Neural crest cell (in vitro differentiated cells): ENCODE measurements at regions not wholly inside any gene's neighbourhood (a gene's known extent, or its start where the extent isn't known, plus 50 kb on each side); places are given as distances from the start of the nearest gene placed in this dataset.
"Not testable (repeated sequence)": the region's sequence is repeated elsewhere in the genome, so short reads cannot be mapped to it uniquely, and the experiment has no call there.

Experiments
- DNase-seq: peaks from one replicate; pipeline ENCODE4 v3.0.0; 2021; ENCODE audit warnings: low read depth, mixed read lengths, low spot score
- H3K27ac Mint-ChIP-seq: one replicate; pipeline ENCODE4 v1.8.0; 2021; ENCODE audit warnings: mild to moderate bottlenecking, mixed read lengths; ENCODE audit not compliant: unreplicated experiment
- H3K27me3 Mint-ChIP-seq: 2 replicates; pipeline ENCODE4 v1.8.0; 2021; ENCODE audit warnings: low read depth, mild to moderate bottlenecking, mixed read lengths
- H3K36me3 Mint-ChIP-seq: 2 replicates; pipeline ENCODE4 v1.8.0; 2021; ENCODE audit warnings: low read depth, mild to moderate bottlenecking, mixed read lengths
- H3K4me1 Mint-ChIP-seq: 2 replicates; pipeline ENCODE4 v1.8.0; 2021; ENCODE audit warnings: mixed read lengths
- H3K4me3 Mint-ChIP-seq: one replicate; pipeline ENCODE4 v1.8.0; 2021; ENCODE audit warnings: mild to moderate bottlenecking, mixed read lengths
- H3K9me3 Mint-ChIP-seq: 2 replicates; pipeline ENCODE4 v1.8.0; 2021; ENCODE audit warnings: mixed read lengths
- TF ChIP-seq, protein P1 (sequence below): fragments of 200-600 bp; sonication (generic); conservative IDR thresholded peaks from 2 replicates; pipeline ENCODE4 v1.5.0; 2021; ENCODE audit warnings: antibody characterized with exemption, mild to moderate bottlenecking

DNA sequence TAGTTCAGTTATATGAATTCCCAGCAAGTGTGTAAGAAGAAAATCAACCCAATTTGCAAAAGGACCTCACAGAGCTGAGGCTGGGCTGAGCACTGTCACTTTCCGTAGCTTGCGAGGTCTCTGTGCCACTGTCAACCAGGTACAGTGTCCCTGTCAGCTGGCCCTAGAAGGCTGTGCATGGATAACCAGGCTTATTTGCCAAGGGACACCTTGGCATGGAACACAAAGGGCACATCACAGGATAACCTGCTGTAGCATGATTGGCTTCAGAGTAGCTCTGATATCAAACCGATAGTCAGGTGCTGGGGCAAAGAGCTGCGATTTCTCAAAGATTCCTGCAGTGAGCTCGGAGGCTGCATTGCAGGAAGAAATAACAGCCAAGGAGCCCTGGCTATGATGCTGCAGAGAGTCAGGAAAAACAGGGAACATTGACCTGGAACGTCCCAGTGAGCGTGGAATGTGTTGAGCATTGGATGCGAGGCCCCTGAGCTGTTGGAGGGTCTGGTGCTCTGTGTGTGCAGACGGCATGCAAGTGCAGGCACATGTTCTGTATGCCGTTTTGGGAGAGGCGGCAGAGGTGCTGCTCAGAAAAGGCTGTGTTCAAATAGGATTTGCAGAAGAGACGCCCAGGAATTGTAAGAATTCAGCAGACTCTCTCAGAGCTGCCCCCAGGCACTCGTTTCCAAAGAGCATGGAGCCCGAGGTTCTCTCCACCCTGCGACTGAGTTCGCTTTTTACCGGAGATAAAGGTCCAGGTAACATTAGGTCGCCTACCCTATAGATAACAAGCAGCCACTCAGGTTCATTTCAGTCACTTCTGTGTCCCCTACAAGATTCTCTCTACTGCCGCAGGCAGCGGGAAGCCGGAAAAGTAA is 213.5 kb upstream of the IRS2 start:
- no peak for DNase-seq
- H3K4me1 Mint-ChIP-seq = no peaks in the 10 kb centered on the region
- TF ChIP-seq, protein P1, sequence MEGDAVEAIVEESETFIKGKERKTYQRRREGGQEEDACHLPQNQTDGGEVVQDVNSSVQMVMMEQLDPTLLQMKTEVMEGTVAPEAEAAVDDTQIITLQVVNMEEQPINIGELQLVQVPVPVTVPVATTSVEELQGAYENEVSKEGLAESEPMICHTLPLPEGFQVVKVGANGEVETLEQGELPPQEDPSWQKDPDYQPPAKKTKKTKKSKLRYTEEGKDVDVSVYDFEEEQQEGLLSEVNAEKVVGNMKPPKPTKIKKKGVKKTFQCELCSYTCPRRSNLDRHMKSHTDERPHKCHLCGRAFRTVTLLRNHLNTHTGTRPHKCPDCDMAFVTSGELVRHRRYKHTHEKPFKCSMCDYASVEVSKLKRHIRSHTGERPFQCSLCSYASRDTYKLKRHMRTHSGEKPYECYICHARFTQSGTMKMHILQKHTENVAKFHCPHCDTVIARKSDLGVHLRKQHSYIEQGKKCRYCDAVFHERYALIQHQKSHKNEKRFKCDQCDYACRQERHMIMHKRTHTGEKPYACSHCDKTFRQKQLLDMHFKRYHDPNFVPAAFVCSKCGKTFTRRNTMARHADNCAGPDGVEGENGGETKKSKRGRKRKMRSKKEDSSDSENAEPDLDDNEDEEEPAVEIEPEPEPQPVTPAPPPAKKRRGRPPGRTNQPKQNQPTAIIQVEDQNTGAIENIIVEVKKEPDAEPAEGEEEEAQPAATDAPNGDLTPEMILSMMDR = no peak
- no peaks in the 10 kb centered on the region for H3K9me3 Mint-ChIP-seq
- H3K36me3 Mint-ChIP-seq = no peaks in the 10 kb centered on the region
- peaks cover 10% of the 10 kb centered on the region for H3K27me3 Mint-ChIP-seq
- H3K27ac Mint-ChIP-seq = no peak overlapping the region
- no peak overlapping the region for H3K4me3 Mint-ChIP-seq

DNA sequence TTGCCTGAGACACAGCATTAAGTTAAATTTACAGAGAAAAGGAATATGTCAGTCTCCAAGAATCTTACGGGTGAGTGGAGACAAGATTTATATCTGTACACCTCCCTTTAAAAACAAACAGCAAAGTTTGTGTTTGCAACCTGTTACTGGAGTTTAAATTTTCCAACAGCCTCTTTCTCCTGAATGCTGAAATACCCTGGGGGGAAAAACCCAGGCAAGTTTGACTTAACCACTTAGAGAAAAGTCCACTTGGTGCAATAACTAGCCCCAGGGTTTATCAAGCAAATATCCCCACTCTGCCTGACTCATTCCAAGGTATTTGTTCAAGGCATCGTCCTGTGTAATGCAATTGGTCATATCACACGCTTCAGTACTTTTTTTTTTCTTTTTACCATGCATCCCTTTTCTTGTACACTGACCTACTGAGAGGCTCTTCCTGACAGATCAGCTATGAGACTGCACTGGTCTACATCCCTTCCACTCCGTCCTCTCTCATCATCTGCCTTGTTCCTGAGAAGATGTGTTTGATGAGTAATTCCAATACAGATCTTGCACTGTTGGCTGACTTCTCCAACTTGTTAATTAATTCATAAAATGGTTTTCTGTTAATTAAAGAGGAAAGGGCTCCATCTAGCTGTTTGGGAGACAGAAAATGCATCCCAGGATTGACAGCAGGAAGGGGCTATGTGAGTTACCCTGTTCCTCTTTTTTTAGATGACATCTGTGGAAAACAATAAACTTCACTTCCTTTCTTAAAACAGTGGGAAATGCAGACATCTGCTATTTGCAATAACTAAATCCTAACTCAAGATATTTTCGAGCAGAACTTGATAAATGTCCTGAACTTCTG is 212.5 kb upstream of the IRS2 start:
- H3K36me3 Mint-ChIP-seq = no peaks in the 10 kb centered on the region
- H3K4me3 Mint-ChIP-seq = no peak overlapping the region
- no peaks in the 10 kb centered on the region for H3K9me3 Mint-ChIP-seq
- peaks cover 10% of the 10 kb centered on the region for H3K27me3 Mint-ChIP-seq
- H3K4me1 Mint-ChIP-seq = no peaks in the 10 kb centered on the region
- TF ChIP-seq, protein P1 = no peak
- DNase-seq = no peak
- no peak overlapping the region for H3K27ac Mint-ChIP-seq

DNA sequence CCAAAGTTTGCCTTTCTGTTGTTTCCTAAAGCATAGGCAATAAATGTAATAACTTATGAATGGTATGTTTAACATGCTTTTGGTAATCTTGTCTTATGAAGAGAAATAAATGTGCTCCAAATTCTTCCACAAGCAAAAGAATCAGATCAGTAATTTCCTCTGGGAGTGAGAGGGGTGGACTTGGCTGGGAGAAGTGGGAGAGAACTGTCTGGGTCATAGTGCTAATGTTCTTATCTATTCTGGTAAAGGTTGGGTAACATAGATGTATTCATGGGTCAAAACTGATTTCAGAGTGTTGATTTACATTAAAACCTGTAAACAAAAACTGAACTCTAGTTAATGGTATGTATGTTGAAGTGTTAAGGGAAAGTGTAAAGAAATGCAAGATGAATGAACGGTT is 211.7 kb upstream of the IRS2 start:
- Mint-ChIP-seq H3K36me3 (no peaks in the 10 kb centered on the region), H3K4me3 (no peak overlapping the region), H3K27ac (no peak overlapping the region), H3K4me1 (no peaks in the 10 kb centered on the region), H3K9me3 (no peaks in the 10 kb centered on the region), H3K27me3 (peaks cover 10% of the 10 kb centered on the region)
- no peak for DNase-seq
- TF ChIP-seq, protein P1 = no peak

DNA sequence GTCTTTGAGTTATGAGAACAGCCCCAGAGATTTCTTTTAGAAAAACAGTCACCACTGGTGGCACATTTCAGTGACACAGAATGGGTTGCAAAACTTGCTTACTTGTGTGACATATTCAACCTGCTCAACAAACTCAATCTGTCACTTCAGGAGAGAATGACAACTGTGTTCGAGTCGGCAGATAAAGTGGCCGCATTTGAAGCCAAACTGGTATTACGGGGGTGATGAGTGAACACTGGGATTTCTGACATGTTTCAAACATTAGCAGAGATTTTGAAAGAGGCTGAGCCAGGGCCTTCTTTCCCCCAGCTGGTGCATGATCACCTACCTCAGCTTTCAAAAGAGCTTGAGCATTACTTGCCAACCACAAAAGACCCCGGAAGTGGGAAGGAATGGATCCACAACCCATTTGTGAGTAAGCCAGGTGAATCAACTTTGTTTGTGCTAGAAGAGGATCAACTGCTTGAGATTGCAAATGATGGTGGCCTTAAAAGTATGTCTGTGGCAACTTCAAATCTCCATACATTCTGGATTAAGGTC is 210.7 kb upstream of the IRS2 start:
- H3K27me3 Mint-ChIP-seq, DNase-seq, H3K27ac Mint-ChIP-seq, H3K4me3 Mint-ChIP-seq, H3K4me1 Mint-ChIP-seq, H3K36me3 Mint-ChIP-seq, H3K9me3 Mint-ChIP-seq: not testable (repeated sequence)

DNA sequence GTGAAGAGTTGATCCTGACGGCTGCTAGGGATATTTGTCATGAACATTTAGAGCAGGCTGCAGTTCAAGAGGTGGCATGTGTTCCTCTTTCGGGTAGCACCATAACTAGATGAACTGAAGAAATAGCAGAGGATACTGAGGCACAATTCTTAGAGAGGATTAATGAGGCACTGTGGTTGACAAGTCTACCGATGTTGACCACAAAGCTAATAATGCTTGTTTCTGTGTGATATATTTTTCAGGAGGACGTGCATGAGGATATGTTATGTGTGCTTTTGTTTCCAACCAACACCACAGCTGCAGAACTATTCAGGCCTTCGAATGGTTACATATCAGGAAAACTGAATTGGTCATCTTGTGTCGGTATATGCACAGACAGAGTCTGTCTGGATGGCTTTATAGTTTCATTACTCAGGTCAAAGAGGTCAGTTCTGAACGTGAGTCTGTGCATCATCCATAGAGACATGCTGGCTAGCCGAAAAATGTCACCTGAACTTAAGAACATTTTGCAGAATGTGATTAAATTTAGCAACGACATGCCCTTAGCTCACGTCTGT is 210.1 kb upstream of the IRS2 start:
- TF ChIP-seq, protein P1 = no peak
- H3K27me3 Mint-ChIP-seq = peaks cover 10% of the 10 kb centered on the region
- no peak for DNase-seq
- no peaks in the 10 kb centered on the region for H3K4me1 Mint-ChIP-seq
- no peak overlapping the region for H3K4me3 Mint-ChIP-seq
- no peak overlapping the region for H3K27ac Mint-ChIP-seq
- peaks cover 8% of the 10 kb centered on the region for H3K9me3 Mint-ChIP-seq
- no peaks in the 10 kb centered on the region for H3K36me3 Mint-ChIP-seq
